ENCODE measurements at regions not wholly inside any gene's neighbourhood (a gene's known extent, or its start where the extent isn't known, plus 50 kb on each side); places are given as distances from the start of the nearest gene placed in this dataset.

DNA sequence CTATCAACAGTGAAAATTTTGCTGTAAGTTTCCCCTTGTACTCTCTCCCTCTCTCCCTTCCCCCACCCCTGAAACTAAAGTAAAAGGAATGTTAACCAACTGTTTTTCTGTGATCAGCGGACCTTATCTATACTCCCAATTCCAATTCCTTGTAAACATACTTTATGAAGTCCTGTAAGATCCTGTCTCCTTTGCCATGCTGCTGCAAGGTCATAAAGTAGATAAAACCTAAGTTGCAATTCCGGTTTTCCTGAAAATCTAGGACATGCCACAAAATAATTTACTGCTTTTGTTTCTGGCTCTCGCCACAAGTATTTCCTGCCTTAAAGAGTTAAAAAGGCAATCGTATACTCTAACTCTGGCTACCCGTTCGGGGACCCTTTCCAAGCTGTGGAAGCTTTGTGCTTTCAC lies 1469.0 kb downstream of the LRRC4C start:
- TF ChIP-seq, protein P1, sequence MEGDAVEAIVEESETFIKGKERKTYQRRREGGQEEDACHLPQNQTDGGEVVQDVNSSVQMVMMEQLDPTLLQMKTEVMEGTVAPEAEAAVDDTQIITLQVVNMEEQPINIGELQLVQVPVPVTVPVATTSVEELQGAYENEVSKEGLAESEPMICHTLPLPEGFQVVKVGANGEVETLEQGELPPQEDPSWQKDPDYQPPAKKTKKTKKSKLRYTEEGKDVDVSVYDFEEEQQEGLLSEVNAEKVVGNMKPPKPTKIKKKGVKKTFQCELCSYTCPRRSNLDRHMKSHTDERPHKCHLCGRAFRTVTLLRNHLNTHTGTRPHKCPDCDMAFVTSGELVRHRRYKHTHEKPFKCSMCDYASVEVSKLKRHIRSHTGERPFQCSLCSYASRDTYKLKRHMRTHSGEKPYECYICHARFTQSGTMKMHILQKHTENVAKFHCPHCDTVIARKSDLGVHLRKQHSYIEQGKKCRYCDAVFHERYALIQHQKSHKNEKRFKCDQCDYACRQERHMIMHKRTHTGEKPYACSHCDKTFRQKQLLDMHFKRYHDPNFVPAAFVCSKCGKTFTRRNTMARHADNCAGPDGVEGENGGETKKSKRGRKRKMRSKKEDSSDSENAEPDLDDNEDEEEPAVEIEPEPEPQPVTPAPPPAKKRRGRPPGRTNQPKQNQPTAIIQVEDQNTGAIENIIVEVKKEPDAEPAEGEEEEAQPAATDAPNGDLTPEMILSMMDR (IDR thresholded peaks at IDR 0.05): no peak
- TF ChIP-seq POLR2A (IDR thresholded peaks at IDR 0.05): no peak

Measured in lower leg skin (tissue), 3 donors.